ENCODE measurements at regions not wholly inside any gene's neighbourhood (a gene's known extent, or its start where the extent isn't known, plus 50 kb on each side); places are given as distances from the start of the nearest gene placed in this dataset.

DNA sequence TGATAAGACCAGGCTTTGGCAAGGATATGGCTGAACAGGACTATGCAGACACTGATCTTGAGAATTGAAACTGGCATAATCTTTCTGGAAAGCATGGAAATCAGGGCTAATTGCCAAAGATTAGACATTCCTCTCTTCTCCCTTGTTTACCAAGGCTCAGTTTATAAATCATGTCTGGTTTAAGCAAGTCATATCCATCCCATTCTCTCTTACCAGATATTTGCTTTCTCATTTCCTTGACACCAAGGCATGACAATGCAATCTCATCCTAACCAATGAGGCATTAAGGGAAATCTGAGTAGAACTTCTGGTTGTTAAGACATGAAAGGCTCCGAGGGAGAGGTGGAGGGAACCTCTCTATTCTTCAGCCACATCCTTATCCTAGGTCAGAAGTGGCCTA, 110.3 kb upstream of the CEP85L start:
- DNase-seq (ENCODE audit: low read depth): no peak

- DNase-seq (ENCODE audit: low read depth): no peak
These were observed 107.6 kb upstream of the CEP85L start for GRCh38 chr6:118758946-118759345.

- DNase-seq (ENCODE audit: low read depth): no peak
These were observed 104.7 kb upstream of the CEP85L start for GRCh38 chr6:118755941-118756646.

- DNase-seq (ENCODE audit: low read depth): no peak
These were observed 101.4 kb upstream of the CEP85L start for GRCh38 chr6:118752803-118753202.

DNA sequence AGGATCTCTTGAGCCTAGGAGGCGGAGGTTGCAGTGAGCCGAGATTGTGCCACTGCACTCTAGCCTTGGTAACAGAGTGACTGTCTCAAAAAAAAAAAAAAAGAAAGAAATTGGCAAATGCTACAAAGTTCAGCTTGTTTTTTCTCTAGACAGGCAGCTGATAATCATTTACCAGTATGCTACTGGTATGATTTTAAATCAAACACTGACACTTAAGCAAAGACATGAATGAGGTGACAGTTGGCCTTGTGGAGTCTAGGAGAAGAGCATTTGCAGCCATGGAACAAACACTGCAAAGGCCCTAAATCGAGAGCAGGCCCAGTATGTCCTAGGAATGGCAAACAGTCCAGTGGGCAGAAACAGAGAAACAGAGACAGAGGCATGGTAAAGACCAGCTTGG, 99.7 kb upstream of the CEP85L start:
- DNase-seq (ENCODE audit: low read depth): no peak

DNA sequence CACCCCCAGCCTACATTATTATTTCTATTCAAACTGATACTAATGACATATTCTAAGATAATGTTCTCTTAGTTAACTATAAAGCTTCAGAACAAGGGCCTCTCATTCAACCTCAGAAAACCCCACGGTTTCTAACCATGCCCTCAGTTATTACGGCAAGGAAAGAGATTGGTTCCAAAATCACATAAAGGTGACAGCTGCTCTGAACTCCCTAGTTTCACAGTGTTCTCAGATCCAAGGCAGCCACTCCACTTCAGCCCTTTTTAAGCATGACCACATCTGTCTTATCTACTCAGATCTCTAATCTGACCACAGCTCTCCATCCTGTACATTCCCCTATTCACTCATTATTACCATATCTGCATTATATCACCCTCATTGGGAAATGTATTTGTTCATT, 98.8 kb upstream of the CEP85L start:
- no peak for DNase-seq (ENCODE audit: low read depth)

- DNase-seq (ENCODE audit: low read depth): no peak
These were observed 97.1 kb upstream of the CEP85L start for GRCh38 chr6:118748311-118749062.

DNA sequence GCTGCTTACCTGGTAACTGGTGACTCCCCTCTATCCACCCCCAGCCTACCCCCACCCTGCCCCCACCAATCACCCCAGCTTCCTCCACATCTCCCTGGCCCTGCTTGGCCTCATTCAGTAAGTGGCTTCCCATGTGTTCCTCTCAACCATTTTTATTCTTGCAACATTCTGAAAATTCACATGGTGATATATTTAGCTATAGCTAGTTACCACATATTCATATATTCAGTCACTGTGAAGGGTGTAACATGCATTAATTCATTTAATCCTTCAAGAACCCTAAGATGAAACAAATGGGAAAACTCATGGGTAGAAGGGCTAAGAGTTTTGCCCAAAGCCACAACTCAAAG, 95.4 kb upstream of the CEP85L start:
- no peak for DNase-seq (ENCODE audit: low read depth)

DNA sequence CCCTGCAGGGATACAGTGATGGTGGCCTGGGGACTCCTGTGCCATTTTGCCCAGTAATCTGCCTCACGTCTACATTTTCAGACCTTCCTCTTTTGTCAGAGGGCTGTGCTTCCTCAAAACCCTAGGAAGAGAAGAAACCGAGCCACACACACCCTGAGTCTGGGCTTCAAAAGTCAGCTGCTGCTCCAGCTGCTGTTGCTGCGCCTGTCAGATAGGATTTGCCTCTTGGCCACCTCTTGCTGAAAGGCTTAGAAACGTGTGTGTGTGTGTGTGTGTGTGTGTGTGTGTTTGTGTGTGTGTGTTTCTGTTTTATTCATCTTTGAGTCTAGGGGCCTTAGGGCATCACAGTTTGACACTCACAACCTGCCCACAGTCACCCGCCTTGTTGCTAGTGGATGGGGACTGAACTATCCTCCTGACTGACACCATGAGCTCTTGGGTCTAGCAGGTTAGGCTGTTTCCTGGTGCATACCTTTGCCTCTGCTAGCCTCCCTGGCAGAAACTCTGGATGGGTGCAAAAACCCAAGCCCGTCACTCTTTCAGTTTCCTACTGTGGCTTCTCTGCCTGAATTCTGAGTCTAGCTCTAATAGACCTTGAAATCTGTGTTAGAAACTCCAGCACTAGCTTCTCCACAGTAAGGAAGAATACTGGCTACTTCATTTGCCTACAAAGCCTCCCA, 94.9 kb upstream of the CEP85L start:
- no peak for DNase-seq (ENCODE audit: low read depth)

DNA sequence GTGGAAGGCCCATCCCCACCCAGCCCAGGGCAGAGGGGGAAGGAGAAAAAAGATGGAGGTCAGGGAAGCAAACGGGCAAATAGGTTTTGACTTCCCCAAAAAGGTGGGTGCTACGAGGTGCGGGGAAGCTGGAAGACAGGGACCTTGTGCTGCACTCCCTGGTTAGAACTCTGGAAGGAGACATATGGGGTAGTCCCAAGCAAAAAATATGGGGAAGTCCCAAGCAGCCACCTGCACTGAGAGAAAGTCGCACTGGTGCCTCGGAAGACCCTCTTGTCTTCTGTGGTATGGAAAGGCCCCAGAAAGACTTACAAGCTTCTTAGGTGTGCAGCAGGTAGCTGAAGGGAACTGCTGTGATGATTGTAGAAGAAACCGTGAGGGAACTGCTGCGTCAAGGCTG, 93.8 kb upstream of the CEP85L start:
- DNase-seq (ENCODE audit: low read depth): no peak

DNA sequence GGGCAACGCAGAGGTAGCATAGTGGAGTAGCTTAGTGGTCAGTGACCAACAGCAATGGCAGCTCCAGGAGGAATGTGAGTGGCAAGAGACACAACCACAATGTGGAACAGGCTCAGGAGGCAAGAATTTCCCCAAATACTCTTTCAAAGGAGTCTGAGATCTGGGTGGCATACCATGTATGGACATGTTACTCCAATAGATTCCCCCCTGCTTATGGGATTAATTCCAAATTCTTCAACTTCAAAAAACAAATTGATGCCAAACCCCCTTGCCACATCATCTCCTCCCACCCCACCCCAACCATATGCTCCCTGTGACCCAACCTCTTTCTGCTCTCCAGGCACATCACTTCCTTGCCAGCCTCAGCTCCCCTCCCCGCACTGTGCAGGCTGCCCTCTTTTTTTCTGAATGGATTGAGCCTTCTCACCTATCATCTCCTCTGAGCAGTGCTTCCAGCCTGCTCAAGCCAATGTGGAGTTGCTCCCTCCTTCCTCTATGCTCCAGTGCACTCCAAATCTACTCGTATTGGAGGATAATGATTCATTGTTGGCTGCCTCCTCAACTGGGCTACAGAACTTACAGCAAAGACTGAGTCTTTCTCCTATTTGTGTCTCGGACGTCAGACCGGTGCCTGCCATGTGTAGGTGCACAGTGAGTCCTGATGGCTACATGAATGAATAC, 93.0 kb upstream of the CEP85L start:
- no peak for DNase-seq (ENCODE audit: low read depth)

- DNase-seq (ENCODE audit: low read depth): no peak
These were observed 92.4 kb upstream of the CEP85L start for GRCh38 chr6:118743746-118744145.

DNA sequence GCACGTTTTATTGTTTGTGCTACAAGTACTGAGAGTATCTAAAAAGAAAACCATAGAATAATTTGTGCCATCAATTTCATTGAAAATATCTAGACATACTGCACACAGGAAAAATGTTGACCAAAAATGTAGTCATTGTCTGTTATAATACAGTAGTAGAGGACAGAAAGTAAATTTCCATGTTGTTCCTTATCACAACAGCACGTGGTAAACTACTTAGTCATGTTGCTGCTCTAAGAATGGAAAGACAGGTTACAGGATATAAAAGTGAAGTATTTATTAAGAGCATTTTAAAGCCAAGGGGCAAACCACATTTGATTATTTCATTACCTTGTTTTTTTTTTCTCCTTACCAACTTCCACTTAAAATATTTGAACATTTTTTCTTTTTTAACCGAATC, 89.0 kb upstream of the CEP85L start:
- no peak for DNase-seq (ENCODE audit: low read depth)

DNA sequence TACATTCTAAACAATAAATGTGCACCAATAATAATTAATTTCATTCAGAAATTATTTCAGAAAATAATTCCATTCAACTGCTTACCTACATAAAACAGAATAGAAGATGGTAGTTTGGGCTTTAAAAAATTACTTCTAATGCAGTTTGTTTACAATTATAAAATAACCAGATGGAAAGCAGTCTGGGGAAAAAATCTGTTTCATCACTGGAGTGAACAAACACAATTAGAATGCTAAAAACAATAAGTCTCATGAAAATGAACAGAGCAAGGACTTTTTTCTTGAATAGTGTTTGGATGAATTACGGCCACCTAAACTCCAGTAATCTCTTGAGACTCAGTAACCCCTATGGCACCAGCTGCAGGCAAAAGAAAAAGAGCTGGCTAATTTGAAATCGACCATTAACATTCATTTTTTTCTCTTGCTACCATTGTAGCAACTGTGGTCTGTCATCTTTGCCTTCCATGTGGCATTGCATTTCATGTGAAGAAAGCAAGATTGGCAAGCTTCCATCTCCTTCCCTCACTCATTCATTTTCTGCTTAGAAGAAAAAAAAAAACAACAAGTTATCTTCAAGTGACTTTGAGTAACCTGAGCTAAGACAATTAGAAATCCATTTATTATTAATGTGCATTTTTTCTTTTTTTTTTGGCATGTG, 88.4 kb upstream of the CEP85L start:
- DNase-seq (ENCODE audit: low read depth): no peak

DNA sequence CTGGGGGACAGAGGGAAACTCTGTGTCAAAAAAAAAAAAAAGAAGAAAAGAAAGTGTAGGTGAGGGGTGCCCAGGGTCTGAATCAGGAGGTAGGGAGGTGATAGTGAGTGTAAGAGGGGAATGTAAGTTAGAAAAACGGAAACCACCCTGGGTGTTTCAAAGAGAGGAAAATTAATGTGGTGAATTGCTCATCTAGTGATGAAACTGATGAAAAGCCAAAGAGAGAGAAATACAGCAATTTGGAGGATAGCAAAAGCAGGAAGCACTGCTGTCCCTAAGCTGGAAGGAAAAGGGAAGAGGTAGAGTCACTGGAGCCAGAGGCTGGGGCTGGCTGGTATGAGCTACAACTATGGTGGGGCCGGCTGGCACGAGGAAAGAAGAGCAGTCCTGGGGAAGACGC, 85.0 kb upstream of the CEP85L start:
- no peak for DNase-seq (ENCODE audit: low read depth)

DNA sequence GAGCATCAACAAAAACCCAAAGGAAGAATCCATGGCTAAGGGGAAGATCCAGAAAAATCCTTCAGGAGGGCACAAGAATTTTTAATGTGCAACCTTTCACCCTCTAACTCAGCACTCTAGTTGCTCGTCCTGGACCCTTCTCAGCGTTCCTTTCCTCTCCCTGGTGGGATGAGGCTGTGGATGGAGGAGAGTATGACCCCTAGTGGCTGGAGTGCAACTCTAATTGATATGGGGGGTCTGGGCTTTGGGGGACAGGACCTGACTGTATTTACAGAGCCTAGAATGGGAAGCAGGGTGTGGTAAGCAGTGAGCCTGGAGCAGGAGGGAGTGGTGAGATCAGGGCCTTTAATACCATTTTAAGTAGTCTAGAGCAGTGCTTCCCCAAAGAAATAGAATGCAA, 83.9 kb upstream of the CEP85L start:
- DNase-seq (ENCODE audit: low read depth): no peak

DNA sequence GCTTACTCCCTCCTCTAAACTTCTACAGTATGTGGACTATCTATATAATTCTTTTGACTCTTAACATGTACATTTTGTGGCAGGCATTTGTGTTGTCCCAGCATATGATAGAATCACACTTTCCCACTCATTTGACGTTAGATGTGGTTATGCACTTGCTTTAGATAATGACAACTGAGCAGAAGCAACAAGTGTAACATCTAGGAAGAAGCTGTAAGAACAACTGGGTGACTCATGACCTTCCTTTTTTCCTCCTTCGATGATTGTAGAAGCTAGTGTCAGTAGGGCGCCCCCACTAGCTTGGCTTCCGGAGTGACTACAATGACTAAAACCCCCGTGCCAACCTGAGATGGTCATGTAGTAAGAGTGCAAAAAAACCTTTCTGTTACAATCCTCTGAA, 74.6 kb upstream of the CEP85L start:
- DNase-seq (ENCODE audit: low read depth): peak; percentile 70

- DNase-seq (ENCODE audit: low read depth): no peak
These were observed 72.8 kb upstream of the CEP85L start for GRCh38 chr6:118724211-118724610.

- no peak for DNase-seq (ENCODE audit: low read depth)
These were observed 71.7 kb upstream of the CEP85L start for GRCh38 chr6:118722829-118723813.

- no peak for DNase-seq (ENCODE audit: low read depth)
These were observed 68.7 kb upstream of the CEP85L start for GRCh38 chr6:118720125-118720473.
